COLO668 (cell line): ENCODE measurements at regions not wholly inside any gene's neighbourhood (a gene's known extent, or its start where the extent isn't known, plus 50 kb on each side); places are given as distances from the start of the nearest gene placed in this dataset.

Source experiments
- DNase-seq: peaks from one replicate; lab custom pipeline; 2025; ENCODE audit not compliant: unreplicated experiment; lab: John Stamatoyannopoulos, UW

DNA sequence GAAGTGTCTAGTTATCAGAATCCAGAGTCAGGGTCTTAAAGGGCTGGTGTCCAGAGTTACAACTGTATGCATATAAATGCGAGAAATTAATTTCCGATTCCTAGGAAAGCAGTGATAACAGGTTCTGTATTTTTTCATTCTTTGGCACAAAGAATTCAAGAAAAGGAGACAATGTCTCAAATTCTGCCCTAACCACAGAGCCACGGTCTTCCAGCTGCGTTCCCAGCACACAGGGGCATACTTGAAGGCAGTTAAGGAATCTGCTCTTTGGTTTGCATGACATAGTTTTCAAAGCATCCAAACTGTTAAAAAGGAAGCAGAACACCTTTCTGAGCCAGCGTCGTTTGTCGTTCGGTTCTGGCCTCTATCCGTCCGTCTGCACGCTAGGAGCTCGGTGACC lies 416.9 kb upstream of the MKI67 start:
- DNase-seq, result no peak

DNA sequence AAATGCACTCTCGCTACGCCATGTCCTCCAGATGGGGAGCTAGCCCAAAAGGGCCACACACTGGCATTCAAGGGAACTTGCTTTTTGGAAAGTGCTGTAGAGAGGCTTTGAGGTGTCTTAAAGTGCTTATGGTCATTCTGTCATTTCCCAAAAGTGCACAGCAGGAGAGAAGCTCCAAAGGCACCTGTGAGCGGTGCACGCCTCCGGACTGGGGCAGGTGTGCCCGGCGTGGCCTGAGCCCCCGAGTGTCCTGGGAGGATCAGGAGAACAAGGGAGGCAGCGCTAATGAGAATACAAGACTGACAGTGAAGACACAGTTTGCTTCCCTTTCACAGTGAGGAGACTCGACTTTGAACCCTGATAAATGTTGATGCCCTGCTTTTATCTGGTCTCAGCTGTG lies 419.0 kb upstream of the MKI67 start:
- no peak for DNase-seq

DNA sequence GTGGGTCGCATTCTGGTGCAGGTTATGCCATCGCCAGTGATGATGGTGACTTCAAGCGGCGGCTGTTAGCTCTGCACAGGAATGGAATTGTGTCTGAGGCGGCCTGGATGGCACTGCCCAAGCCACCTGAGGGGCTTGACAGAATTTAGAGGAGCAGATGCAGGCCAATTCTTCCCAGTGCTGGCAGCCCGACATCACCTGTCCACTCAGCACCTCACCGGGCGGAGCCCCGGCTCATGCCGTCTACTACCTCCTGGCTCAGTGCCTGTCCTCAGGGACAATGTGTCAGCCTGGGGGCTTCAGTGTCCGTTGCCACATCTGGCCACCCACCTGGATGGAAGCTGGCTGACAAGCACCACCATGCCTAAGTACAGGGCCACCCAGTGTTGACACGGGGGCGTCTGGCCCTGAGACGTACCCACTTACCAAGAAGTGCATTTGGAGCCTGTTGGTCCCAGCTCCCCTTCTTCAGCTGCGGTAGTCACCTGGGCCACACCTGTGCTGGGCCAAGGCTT lies 420.5 kb upstream of the MKI67 start:
- DNase-seq, result no peak

- DNase-seq, result no peak
Observed at GRCh38 chr10:128549101-128549608, 422.9 kb upstream of the MKI67 start.

DNA sequence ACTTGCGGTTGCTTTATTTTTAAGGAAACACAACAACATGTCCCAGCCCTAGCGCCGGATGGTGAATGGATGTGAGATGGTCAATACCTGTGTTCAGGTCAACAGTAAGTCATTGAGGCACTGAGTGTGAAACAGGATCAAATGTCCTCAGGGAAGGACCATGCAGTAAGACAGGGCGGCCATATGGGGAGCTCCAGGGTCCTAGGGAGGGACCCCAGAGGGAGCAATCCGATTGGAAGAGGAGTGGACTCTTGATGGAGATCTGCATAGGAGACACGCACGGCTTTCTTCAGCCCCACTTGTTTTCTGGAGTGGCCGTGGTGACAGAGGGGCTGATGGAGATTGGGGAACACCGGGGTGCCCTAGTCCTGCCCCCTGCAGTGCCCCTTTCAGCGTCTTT lies 423.8 kb upstream of the MKI67 start:
- no peak for DNase-seq

DNA sequence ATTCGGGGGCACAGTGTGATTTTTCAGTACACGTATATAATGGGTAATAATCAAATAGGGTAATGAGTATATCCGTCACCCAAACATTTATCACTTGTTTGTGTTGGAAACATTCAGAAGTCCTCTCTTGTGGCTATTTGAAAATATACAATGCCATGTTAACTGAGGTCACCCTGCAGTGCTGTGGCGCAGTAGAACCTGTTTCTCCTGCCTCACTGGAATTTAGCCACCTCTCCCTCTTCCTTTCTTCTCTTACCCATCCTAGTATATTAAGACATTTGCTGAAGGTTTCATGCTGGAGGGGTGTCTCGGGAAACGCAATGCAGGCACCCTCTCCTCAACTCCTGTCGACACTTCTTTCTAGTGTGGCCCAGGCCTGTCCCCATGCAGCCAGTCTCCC lies 425.3 kb upstream of the MKI67 start:
- no peak for DNase-seq

GRCh38 chr10:128553755-128554154 lies 427.5 kb upstream of the MKI67 start:
- no peak for DNase-seq

GRCh38 chr10:128556182-128557110 lies 430.2 kb upstream of the MKI67 start:
- no peak for DNase-seq

- no peak for DNase-seq
Observed at GRCh38 chr10:128557149-128557710, 431.0 kb upstream of the MKI67 start.

DNA sequence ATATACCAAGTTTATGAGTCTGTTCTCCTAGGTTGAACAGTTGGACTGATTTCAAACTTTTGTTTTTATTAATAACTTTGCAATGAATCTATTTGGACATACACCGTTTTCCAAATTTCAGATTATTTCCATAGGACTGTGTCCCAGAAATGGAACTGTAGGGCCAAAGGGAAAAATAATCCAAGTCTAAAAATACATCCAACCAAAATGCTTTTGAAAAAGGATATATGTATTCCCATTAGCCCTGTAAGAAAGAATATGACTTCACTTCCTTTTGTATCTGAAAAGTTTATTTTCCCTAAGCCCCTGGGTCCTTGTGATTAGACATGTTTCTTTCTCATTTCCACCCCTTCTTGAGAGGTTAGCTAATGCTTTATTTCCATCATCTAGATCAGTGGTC lies 434.2 kb upstream of the MKI67 start:
- no peak for DNase-seq

DNA sequence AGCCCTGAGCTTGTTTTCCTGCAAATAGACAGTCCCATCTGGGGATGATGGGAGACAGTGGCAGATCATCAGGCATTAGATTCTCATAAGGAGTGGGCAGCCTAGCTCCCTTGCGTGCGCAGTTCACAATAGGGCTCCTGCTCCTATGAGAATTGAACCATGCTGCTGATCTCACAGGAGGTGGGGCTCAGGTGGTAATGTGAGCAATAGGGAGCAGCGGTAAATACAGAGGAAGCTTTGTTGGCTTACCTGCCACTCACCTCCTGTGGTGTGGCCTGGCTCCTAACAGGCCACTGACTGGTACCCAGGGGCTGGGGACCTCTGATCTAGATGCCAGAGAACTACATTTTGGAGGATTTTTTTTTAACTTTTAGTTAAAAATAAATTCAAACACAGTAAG lies 434.8 kb upstream of the MKI67 start:
- no peak for DNase-seq

DNA sequence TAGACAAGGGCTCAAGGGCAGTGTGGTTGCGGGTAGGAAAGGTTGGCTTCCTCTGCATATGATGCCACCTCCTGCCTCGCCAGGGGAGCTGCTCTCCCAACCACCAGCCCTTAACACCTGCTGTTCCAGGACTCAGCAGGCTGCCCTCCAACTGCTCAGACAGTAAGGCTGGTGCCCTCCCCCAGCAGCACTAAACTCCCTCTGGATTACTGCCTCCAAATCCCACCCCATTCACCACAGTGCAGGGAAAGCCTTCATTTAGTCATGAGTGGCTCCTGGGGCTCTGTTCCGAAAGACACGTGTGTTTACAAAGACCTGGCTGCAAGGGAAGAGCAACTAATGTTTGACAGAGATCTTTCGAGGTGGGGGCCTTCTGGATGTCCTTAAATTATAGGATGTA lies 437.2 kb upstream of the MKI67 start:
- DNase-seq, result no peak

DNA sequence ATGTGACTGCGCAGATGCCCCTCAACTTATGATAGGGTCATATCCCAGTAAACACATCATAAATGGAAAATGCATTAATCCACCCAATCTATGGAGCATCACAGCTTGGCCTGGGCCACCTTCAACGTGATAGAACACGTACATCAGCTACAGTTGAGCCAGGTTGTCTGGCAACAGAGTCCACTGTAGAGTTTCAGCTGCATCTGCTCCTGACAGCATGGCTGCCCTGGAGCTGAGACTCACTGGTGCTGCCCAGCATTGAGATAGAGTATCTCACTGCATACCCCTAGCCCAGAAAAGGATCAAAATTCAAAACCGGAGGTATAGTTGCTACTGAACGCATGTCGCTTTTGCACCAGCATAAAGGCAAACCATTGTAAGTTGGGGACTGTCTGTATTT lies 437.7 kb upstream of the MKI67 start:
- DNase-seq, result no peak

- no peak for DNase-seq
Observed at GRCh38 chr10:128566361-128566968, 440.2 kb upstream of the MKI67 start.

DNA sequence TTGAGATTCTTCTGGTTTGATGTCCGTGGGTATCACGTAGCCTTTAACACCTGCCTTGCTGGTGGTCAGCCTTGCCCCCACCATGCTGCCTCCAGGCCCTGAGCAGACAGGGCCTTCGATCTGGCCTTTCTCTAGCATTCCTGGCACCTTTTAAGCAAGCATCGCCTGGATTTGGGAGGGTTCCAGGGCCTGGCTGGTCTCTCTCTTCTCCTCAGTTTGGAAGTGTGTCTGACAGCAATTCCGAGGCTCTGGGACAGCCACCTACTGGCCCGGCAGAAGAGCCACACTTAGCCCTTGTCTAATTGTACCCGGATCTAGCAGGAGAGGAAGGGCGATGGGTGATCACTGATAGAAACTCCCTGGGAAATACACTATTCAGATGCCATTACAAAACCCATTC lies 441.3 kb upstream of the MKI67 start:
- DNase-seq, result no peak

- DNase-seq, result no peak
Observed at GRCh38 chr10:128568041-128568440, 441.8 kb upstream of the MKI67 start.

- DNase-seq, result no peak
Observed at GRCh38 chr10:128568491-128568890, 442.3 kb upstream of the MKI67 start.

- no peak for DNase-seq
Observed at GRCh38 chr10:128568990-128569945, 443.0 kb upstream of the MKI67 start.

DNA sequence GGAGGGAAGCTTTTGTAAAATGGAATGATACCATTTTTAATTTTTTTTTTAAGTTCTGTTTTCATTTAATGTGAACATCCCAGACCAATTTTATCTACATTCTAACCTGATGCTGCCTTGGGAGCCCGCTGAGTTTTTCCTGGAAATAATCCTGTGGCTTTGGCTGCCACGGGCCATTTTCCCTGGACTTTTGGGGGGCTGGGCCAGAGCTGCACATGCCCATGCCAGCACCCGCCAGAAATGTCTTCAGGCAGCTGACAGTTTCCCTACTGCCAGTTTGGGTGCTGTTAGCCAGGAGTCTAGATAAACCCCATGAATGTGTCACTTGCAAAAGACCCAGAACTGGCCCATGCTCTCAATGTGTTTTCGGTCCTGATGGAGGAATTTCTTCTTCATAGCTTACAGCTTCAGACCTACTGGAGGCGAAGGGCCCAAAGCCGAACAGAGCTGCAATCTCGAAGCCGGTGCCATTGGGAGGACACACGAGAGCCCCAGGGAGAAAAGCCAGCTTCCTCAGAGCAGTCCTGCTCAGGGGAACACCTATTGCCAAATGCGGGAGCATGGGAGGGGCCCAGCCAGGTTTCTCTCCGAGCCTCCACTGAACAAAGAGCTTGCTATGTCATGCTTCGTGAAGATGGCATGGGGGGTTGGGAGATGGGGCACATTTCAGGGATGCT lies 444.2 kb upstream of the MKI67 start:
- DNase-seq, result no peak

DNA sequence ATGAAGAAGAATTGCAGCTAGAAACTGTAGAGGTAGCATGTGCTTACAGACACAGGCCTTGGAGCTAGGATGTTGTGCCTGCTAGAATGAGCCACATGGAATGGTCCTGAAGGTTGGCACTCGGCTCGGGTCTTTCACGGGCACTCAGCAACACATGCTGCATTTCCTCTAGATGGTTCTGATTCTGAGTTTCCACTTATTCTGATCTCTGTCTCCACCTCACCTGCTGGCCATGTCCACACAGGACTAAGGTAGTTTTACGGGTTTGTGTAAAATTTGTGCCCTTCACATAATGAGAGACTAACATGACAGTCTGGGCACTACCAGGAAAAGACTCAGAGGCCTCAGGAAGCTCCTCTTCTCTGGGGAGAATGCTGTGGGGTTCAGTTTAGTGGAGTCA lies 444.8 kb upstream of the MKI67 start:
- DNase-seq, result no peak
